Jurkat, Clone E6-1 (cell line): ENCODE measurements at regions not wholly inside any gene's neighbourhood (a gene's known extent, or its start where the extent isn't known, plus 50 kb on each side); places are given as distances from the start of the nearest gene placed in this dataset.

Experiments used
- DNase-seq: peaks from one replicate; pipeline ENCODE4 v3.0.0-alpha.2; 2011; ENCODE audit warnings: low read depth, low spot score
- H3K4me3 ChIP-seq: 2 replicates; pipeline ENCODE4 v1.5.1; 2011; ENCODE audit warnings: mild to moderate bottlenecking, low read length, control low read depth, moderate library complexity

DNA sequence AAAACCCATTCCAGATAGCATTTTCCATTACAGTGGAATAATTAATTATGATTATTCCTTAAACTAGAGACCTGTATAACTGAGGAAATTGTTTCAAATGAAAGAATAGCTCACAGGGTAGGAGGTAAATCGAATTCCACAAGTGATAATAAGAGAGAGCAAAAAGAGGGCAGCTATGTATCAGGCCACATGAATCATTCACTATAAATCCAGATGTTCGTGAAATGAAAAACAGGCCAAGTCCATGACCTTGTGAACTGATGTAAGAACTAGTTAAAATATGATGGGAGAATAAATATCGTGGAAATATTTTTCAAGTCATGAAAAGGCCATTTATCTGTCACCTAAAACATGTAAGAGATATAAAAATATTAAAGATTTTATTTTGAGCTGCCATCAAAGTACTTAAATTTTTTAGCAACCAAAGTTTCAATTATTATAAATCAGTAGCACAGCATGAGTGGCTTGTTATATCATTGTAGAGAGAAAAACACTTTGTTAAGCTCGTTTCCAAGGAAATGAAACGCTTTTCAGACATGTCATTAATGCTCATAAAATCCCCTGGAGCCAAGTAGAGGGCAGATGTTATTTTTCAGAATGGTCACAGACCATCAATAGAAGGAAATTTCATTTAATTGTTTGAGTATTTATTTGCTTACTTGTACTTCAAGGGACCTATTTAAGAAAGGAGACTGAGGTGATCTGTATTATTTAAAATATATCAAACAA is 120.6 kb upstream of the CDKN3 start:
- H3K4me3 ChIP-seq: no peak overlapping the region
- no peak for DNase-seq

DNA sequence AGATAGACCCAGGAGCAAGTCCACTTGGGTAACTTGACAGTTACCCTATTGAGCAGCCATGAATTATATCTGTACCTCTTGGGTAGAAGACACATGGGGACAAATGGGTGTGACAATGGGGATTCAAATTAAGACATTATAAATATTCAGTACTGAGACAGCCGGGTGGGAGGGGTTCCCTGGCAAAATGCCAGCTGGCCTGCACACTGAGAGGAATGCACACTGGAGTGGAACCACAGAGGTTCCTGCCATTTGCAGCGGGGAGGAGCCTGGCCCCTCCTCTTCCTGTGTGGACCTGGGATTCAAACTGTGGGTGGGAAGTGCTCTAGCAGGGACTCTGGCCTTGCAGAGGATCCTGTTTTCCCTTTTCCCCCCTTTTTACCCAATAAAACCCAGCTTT is 118.7 kb upstream of the CDKN3 start:
- DNase-seq: peak; percentile 18
- no peak overlapping the region for H3K4me3 ChIP-seq

GRCh38 chr14:54278665-54279295 is 118.0 kb upstream of the CDKN3 start:
- no peak overlapping the region for H3K4me3 ChIP-seq
- DNase-seq: no peak

GRCh38 chr14:54282849-54283248 is 114.0 kb upstream of the CDKN3 start:
- H3K4me3 ChIP-seq: no peak overlapping the region
- no peak for DNase-seq

- no peak overlapping the region for H3K4me3 ChIP-seq
- DNase-seq: no peak
These were observed 111.8 kb upstream of the CDKN3 start for GRCh38 chr14:54285030-54285429.

DNA sequence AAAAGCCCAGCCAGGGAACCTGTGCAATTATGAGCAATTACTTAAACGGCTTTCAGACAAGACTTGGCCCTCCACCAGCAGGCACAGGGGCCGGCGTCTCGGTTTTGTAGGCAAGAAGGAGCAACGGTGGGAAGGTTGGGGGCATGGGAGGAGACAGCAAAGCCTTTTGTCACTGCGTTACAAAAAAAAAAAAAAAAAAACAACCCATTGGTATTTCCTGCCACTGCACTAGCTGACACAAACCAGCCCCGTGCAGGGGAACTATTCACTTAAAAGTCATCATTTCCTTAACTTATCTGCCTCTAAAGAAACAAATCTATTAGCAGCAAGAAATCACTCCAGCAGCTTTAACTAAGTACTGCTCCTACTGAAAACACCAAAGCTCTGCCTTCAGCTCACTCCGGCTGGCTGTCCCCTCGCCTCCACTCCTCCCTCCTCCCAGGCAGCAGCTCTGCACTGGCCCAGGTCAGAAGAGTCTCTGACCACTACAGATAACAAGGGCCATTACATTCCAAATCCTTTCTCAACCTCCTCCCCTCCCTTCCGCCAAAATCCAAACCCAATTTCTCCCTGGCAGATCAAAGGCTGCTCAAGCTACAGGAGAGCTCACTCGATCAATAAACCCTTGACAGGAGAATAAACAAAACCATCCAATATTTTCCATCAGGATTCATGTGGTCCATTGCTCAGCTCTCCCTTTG is 105.2 kb upstream of the CDKN3 start:
- no peak overlapping the region for H3K4me3 ChIP-seq
- peak; percentile 28 for DNase-seq

- no peak for DNase-seq
These were observed 102.0 kb upstream of the CDKN3 start for GRCh38 chr14:54294802-54295201.

GRCh38 chr14:54299410-54300363 is 97.1 kb upstream of the CDKN3 start:
- H3K4me3 ChIP-seq: no peak overlapping the region
- DNase-seq: no peak

More at GRCh38 chr14:54294802-54295201, 102.0 kb upstream of the CDKN3 start:
- H3K4me3 ChIP-seq: no peak overlapping the region

DNA sequence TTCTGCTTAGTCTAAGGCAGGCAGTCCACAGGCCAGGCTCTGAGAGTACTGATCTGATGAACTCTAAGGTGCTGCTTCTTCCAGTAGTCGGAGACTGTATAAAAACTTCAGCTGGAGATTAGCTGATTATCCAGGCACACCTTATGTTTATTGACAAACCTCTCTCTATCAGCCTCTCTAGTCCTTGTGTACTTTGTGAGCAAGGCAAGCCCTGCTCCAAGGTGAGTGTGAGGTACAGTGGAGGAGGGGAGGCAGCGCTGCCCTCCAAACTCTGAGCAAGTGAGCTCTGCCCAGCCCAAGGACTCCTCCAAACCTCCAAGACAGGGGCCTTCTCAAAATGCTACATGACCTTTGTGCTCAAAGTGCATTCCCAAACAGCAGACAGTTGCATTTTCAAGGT is 95.9 kb upstream of the CDKN3 start:
- no peak overlapping the region for H3K4me3 ChIP-seq
- DNase-seq: no peak

GRCh38 chr14:54301359-54301758 is 95.4 kb upstream of the CDKN3 start:
- H3K4me3 ChIP-seq: no peak overlapping the region

DNA sequence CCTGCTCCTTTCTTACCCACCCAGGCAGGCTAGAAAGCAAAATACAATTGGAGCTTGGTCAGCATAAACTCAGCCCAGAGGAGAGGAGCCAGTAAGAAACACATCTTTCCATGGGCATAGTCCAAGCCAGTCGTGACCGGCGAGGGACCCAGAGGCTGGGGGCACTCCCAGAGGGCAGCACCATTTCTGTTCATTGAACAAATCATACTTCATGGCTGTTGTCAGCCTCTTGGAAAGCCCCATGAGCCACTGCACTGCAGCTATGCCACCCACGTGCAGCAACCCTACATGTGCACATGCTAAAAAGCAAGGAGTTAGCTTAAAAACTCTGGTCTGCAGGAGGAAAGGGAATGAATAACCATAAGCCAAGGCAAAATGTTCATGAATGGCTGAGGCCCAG is 90.0 kb upstream of the CDKN3 start:
- H3K4me3 ChIP-seq: no peak overlapping the region
- no peak for DNase-seq

More at GRCh38 chr14:54301359-54301758, 95.4 kb upstream of the CDKN3 start:
- DNase-seq: no peak

DNA sequence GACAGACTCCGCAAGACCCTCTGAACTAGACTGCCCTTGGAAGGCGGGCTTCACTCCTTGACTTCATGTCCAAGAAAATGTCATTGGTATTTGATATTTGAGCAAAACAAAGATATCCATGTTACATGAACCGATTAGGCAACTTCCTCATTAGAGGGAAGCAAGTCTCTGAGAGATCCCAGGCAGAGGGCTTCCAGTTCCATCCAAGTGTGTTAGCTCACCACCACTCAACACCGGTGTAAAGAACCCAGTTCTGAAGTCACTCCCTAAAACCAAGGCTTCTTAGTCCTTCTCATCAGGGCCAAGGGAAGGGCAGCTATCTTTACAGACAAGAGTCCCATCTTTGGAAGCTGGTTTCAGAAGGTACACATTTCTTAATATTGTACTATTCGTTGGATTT is 87.2 kb upstream of the CDKN3 start:
- DNase-seq: no peak
- H3K4me3 ChIP-seq: no peak overlapping the region

- H3K4me3 ChIP-seq: no peak overlapping the region
- peak; percentile 30 for DNase-seq
These were observed 86.5 kb upstream of the CDKN3 start for GRCh38 chr14:54310151-54310850.

DNA sequence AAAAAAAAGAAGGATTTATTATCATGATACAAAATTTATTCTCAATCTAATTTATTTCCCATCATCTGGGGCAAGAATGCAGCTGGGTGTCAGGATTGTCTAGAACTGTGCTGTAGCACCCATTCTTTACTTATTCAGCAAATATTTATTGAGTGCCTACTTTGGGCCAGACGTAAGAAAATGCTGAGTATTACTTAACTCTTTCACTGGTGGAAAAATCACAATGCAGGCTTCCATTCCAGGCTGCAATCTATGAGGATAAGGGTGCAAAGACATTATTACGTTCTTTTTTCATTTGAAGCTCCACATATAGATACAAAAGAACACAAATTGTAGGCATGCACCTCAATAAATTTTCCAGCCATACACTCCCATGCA is 86.0 kb upstream of the CDKN3 start:
- no peak for DNase-seq

DNA sequence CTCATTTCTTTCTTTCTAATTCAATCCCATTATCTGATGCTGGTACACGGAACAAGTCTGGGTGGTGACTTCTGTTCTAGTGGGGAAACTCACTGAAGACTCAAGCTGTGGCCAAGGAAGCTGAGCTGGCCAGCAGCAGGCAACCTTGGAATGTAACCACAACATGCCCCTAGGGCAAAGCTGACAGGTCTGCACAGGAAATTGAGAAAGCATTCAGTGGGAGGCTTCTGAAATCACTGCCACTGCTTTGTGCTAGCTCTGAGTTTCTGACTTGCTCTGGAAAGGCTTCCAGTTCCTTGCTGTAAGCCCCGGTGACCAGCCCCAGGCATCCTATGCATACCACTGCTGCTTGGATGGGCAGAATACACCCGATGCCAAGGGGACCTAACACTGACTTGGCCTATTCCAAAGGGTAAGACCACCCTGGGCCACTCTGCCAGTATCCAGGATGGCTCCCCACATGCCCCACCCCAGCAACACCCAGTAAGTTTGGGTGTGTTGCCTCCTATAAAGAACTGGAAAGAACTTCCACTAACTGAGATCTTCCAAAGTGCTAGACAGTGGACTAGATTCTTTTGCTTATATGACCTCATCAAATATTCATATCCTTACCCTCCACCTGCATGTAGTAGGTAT is 84.5 kb upstream of the CDKN3 start:
- H3K4me3 ChIP-seq: no peak overlapping the region
- no peak for DNase-seq

More for the DNA sequence above, 86.0 kb upstream of the CDKN3 start:
- no peak overlapping the region for H3K4me3 ChIP-seq

- H3K4me3 ChIP-seq: no peak overlapping the region
- no peak for DNase-seq
These were observed 82.3 kb upstream of the CDKN3 start for GRCh38 chr14:54314365-54315104.

GRCh38 chr14:54316652-54317051 is 80.2 kb upstream of the CDKN3 start:
- no peak overlapping the region for H3K4me3 ChIP-seq
- DNase-seq: no peak

- no peak for DNase-seq
- H3K4me3 ChIP-seq: no peak overlapping the region
These were observed 79.4 kb upstream of the CDKN3 start for GRCh38 chr14:54317391-54317790.
